ENCODE measurements at regions not wholly inside any gene's neighbourhood (a gene's known extent, or its start where the extent isn't known, plus 50 kb on each side); places are given as distances from the start of the nearest gene placed in this dataset.
"Not testable (repeated sequence)": the region's sequence is repeated elsewhere in the genome, so short reads cannot be mapped to it uniquely, and the experiment has no call there.

DNA sequence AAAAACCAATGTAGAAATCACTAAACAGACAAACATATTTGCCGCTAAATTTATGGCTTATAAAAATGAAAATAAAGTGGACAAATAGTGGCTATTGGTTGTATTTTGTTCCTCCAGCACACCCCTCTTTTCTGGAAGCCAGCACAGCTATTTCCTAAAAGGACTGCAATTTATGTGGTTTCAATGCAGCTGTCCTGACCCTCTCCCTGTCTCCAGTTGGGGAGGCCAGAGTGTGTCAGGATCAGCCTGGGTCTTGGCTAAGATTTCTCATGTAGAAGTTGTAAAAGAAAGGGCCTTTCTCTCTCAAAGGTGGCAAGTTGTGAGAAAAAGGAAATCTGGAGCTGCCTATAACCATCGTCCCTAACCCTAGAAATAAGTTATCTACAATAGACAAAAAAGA is 165.6 kb downstream of the ALDH8A1 start:
- DNase-seq (ENCODE audit: low read depth) = no peak

DNA sequence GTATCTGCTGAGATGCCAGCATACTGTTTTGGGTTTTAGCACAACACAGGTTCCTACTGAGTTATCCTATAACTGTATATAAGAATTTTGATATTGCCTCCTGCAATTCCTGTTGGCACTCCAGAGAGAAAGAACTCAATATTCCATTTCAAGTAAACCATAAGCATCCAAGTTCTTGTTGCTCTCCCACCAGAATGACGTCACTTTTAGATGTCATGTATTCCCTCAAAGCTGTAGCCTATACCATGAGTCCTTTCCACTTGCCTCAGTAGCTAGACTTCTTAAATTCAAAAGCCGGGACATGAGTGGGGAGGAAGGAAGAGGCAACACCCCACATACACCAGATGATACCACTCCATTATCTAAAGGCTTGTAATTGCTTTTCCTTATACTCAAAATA is 171.5 kb downstream of the ALDH8A1 start:
- no peak for DNase-seq (ENCODE audit: low read depth)

DNA sequence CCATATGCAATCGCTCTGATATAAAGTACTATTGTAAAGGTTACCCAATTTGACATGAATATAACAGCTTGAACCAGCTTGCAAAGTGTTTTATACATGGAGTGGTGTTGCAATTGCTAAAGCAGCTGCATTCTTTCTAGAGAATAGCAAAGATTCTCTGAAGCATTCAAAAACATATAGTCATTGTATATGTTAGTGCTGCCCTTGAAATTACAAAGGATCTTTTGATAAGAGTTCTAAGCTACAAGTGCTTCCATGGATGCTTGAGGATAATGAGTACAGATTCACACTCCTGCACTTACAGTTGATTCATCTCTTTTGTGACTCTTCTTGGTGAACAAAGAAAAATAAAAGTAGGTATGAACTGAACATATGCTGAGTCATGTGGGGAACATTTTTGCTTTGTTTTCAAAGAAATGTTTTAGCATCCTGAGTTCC is 175.7 kb downstream of the ALDH8A1 start:
- DNase-seq (ENCODE audit: low read depth) = no peak

DNA sequence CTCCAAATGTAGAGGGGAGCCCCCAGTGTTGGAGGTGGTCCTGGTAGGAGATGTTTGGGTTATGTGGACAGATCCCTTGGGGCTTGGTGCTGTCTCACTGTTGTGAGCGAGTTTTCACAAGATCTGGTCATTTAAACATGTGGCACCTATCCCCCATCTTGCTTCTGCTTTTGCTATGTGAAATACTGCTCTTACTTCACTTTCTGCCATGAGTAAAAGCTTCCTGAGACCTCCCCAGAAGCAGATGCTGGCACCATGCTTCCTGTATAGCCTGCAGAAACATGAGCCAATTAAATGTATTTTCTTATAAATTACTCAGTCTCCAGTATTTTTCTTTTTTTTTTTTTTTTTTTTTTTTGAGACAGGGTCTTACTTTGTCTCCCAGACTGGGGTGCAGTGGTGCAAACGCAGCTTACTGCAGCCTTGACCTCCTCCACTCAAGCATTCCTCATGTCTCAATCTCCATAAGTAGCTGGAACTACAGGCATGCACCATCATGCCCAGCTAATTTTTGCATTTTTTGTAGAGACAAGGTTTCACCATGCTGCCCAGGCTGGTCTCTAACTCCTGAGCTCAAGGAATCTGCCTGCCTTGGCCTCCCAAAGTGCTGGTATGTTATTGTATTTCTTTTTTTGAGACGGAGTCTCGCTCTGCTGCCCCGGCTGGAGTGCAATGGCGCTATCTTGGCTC is 177.1 kb downstream of the ALDH8A1 start:
- no peak for DNase-seq (ENCODE audit: low read depth)

DNA sequence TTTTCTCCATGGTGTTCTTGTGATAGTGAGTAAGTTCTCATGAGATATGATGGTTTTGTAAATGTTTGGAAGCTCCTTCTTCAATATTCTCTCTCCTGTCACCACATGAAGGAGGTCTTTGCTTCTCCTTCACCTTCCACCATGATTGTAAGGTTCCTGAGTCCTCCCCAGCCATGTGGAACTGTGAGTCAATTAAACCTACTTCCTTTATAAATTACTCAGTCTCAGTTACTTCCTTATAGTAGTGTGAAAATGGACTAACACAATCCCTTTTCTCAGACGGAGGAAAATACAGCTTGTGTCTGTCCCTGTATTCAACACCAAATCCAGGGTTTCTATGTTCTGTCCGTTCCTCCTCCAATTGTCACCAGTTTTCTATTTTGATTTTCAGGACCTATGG is 181.0 kb downstream of the ALDH8A1 start:
- no peak for DNase-seq (ENCODE audit: low read depth)

DNA sequence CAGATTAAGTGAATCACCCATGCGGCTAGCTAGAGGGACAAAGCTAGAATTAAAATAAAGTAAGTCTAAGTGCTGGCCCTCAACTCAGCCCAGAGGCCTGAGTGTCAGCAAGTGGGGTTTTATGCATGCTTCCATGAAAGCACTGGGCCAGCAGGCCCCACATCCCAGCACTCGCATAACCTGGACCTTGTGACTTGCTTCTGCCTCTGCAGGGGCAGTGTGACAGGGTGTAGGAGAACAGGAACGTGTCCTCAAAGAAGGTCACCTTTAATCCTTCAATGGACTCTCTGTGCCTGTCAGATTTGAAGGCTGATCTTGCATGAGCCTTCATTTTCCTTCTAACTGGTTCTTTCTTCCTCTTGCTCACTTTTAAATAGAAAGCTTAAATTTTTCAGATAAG is 183.4 kb downstream of the ALDH8A1 start:
- no peak for DNase-seq (ENCODE audit: low read depth)

DNA sequence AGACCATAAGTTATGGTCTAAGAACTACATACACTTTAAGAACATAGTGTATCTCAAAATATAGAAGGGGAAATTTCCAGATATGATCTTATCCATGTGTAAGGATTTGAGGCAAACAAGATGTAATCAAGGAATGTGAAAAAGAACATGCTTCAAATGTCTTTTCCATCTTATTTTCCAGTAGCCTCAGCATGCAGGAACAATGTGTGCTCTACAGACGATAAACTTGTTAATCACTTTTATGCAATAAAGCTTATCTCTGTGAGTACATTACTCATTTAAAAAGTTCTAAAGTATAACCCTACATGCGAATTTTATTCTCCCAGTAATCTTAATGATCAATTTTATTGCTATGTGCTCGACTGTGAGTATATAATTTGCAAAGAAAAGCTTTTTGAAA is 185.2 kb downstream of the ALDH8A1 start:
- no peak for DNase-seq (ENCODE audit: low read depth)

DNA sequence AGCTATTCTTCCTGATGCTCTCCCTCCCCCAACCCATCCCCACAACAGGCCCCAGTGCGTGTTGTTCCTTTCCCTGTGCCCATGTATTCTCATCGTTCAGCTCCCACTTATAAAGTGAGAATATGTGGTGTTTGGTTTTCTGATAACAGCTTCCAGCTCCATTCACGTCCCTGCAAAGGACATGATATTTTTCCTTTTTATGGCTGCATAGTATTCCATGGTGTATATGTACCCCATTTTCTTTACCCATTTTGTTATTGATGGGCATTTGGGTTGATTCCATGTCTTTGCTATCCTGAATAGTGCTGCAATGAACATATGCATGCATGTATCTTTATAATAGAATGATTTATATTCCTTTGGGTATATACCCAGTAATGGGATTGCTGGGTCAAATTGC is 186.3 kb downstream of the ALDH8A1 start:
- not testable (repeated sequence) for DNase-seq (ENCODE audit: low read depth)

DNA sequence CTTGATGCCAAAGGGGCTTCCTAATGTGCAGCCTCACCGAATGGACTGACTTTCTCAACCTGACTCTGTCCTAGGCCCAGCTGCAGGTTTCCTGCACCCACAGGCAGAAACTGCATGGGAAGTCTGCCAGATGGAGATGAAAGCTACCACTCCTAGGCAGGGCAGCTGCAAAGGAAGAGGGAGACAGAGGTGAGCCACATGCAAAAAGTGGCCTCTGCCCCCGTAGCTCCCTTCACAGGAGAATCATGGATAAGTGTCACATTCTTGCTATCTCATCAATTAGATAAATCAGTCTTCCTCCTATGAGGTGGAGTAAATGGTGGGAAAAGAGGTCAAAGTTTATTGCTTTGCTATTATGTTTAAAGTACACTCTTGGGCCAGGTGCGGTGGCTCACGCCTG is 191.3 kb downstream of the ALDH8A1 start:
- no peak for DNase-seq (ENCODE audit: low read depth)

DNA sequence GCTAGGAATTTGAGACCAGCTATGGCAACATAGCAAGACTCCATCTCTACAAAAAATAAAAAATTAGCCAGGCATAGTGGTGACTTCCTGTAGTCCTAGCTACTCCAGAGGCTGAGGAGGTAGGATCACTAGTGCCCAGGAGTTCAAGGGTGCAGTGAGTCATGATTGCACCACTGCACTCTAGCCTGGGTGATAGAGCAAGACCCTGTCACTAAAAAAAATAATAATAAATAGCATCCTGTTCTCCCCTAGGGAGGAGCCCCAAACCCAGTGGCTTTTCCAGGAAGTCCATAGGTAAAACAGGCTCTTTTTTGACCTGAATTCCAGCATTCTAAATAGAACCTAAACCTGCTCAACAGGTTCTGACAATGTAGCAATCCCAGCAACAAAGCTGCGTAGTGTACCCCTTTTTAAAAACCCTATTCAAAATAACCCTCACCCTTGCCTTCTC is 192.0 kb downstream of the ALDH8A1 start:
- no peak for DNase-seq (ENCODE audit: low read depth)

DNA sequence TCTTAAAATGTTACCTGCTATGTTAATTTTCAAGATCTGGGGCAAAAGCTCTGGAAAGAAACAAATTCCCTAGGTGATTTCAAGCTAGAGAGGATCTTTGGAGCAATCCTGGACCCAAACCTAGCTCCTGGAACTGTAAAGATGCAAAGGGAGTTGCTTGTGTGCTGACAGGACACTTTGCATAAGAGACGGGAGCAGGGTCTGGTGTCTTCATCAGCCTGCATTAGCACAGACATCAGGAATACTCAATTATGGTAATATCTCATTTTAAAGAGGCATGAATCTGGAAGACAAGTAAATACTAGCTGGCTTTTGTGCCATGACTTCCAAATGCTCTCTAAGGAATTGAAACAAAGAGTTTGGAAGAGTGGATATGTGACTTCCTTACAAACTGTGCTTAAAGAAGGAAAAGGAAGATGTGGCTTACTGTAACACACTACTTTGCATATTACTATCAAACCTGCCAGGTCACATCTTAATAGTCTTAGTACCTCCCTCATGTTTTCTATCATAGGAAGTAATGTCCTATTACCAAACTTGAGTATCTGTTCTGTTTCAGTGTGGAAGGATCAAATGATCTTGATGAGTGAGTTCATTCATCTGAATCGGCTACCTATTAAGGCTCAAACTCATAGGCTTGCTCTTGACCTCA is 193.4 kb downstream of the ALDH8A1 start:
- DNase-seq (ENCODE audit: low read depth) = no peak

DNA sequence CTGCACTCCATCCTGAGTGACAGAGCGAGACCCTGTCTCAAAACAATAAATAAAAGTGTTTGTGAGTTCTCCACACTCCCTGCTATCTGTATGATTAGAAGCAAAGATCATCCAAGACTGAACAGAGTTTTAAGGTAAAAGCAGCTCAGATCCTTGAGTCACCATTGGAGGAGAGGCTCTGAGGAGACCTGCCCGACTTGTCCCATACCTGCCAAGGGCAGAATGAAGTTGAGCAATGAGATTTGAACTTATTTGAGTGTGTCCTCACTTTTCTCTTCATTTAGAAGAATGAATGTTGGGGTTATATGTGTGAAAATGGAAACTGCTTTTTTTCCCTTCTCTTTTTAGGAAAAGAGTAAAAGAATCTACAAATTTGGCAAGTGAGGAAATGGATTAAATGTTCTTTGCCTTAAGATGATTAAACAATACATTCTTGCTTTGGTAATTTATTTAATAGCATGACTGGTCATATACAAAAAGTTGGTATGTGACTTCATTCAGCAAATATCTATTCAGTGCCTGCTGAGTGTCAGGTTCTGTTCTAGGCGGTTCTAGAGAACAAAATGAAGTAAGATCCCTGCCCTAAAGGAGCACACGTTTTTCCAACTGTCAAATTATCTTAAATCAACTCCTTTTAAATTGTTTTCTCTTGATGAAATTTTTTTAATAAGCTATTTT is 195.7 kb downstream of the ALDH8A1 start:
- no peak for DNase-seq (ENCODE audit: low read depth)

DNA sequence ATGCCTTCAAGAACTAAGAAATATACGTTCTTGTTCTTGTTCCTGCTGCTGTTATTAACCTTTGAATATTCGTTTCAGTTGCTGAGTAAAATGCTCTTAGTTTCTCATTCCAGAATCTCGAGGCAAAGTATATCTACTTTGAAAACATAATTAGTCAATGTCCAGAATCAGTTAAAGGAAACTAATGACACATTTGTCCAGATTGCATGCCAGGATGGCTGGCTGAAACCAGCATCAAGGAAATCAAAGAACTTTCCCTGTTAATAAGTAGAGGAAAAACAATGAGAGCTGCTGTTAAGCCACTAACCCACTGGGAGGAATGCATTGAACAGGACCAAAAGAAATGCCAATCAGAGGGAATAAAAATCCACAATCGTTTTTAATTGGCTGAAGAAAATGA is 196.9 kb downstream of the ALDH8A1 start:
- DNase-seq (ENCODE audit: low read depth) = no peak

DNA sequence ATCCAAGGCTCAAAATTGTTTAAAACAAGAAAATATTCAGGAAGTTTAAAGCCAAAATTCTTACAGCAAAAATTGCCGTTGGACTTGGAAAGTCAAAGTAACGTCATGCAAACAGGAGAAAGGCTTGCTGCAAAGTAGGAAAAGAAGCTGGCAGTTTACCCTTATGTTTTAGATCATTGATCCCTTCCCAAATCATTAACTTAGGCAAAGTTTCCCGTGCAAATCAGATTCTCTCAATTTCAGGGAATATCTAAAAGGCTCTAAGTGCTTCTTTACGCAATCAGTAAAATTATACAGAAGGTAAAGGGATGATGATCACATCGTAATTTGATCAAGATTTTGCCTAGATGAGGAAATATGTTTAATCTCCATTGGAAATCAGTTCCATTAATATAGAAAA is 197.5 kb downstream of the ALDH8A1 start:
- no peak for DNase-seq (ENCODE audit: low read depth)

DNA sequence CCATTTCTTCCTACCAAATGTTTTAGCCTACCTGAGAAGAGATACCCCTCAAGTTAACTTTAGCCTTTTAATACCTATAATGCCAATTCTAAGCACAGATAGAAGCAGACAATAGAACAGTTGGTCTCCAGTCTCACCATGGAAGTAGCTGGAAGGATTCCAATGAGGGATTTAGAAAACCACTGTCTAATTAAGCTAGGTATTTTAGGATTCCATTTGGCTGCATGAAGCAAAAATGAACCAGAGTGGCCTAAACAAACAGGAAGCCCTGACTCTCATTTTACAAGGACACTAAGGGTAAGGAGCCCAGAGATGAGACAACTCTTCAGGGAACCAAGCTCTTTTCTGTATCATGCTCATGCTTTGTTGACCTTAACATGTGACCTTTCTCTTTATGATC is 199.2 kb downstream of the ALDH8A1 start:
- no peak for DNase-seq (ENCODE audit: low read depth)

DNA sequence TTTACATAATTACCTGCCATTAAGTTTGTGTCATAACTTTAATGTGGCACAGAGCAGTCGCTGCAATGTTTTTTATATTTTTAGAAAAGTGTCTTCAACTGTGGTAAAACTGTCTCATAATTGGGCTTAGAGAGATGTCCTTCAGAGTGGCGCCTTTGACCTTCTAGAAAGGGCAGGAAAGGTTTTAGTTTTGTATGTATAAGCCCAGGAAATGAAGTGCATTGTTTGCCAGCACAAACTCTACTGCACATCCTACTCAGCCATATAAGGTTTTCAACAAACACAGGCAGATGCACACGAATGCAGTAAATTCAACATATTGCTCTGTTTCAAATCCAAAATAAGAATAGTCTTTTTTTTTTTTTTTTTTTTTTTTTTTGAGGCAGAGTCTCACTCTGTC is 201.4 kb downstream of the ALDH8A1 start:
- no peak for DNase-seq (ENCODE audit: low read depth)

DNA sequence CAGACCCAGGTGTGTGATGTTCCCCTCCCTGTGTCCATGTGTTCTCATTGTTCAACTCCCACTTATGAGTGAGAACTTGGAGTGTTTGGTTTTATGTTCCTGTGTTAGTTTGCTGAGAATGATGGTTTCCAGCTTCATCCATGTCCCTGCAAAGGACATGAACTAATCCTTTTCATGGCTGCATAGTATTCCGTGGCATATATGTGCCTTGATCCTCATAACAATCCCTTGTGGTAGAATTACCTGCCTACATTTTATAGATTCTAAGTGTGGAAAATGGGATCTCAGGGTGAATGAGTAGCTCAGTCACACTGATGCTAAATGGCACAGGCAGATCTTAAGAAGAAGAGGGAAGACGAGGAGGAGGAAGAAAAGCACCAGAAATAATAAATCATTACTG is 202.7 kb downstream of the ALDH8A1 start:
- not testable (repeated sequence) for DNase-seq (ENCODE audit: low read depth)

DNA sequence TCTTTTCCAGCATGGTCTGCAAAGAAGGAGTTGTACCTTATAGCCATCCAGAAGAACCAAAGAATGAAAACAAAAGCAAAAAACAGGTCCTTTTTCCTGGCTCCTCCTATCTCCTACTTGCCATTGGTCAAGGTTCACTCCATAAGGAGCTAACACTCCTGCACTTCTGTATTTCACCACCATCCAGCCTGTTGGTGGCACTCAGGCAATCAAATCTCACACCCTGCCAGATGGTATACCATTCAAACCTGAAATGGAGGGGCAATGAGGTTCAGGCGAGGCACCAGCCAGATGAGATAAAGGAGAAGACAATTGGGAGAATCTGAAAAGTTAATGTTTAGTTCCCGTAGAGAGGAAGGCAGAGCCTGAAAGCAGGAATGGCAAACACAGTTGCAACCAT is 203.8 kb downstream of the ALDH8A1 start:
- no peak for DNase-seq (ENCODE audit: low read depth)

DNA sequence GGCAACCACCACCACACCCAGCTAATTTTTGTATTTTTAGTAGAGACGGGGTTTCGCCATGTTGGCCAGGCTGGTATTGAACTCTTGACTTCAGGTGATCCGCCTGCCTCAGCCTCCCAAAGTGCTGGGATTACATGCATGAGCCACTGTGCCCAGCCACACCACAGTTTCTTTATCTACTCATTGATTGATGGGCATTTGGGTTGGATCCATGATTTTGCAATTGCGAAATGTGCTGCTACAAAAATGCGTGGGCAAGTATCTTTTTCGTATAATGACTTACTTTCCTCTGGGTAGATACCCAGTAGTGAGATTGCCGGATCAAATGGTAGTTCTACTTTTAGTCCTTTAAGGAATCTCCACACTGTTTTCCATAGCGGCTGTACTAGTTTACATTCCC is 204.7 kb downstream of the ALDH8A1 start:
- DNase-seq (ENCODE audit: low read depth) = not testable (repeated sequence)

DNA sequence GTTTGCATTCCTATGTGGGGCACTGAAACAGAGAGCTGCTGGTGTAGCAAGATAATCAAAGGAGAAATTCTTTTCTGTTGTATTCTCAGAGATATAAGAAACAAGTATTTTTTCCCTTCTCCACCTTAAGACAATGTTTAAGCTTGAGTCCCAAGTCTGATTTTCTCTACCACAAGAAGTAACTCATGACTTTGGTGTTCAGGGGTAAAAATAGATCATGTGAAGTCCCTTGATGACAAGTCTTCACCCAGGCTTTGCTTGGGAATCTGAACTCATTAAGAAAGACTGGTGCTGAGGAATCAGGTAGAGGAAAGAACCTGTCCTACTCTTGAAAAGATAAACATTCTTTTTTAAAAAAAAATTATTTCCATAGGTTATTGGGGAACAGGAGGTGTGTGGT is 205.6 kb downstream of the ALDH8A1 start:
- DNase-seq (ENCODE audit: low read depth) = no peak

DNA sequence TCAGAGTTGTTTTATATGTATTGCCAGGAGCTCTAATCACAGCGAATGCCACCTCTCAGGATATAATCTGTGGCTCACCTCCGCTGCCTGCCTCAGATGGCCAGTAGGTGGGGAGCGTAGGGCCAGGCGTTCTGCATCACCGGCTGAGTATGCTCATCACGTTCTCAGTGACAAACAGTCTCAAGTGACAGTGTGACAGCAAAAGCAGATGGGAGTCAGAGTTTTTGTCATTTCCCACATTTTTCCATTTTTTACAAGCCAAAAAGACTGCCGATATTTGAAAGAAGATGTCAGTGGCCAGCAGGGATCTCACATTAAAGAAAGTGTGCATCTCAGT is 208.7 kb downstream of the ALDH8A1 start:
- DNase-seq (ENCODE audit: low read depth) = no peak

DNA sequence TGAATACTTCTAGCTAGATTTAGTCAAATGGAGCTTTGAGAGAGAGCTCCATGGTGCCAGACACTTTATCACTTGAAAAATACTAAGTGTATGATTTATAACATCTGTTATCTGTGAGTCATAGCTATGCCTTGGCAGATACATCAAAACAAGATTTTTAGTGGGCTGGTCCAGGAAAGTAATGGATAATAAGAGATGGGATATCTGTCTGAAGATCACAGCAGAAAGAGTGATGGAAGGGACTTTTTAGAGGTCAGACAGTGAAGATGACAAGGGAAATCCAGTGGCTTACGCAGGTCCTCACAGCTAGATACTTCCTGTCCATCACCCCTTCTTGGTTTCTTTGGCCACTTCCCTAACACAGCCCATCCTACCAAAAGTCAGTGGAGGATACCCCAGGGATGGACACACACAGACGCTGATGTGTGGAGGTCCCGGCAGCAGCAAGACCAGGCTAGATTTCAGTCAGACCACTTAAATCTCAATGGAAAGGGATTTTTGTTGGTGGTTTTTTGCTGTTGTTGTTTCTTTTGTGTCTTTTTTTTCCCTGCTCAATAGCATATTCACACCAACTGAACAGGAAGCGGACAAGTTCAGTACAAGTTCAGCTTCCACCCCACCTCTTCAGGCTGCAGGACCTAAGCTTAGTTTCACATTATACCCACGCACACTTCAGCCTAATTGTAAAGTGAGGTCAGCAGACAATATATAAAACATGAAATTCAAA is 209.3 kb downstream of the ALDH8A1 start:
- DNase-seq (ENCODE audit: low read depth) = no peak

DNA sequence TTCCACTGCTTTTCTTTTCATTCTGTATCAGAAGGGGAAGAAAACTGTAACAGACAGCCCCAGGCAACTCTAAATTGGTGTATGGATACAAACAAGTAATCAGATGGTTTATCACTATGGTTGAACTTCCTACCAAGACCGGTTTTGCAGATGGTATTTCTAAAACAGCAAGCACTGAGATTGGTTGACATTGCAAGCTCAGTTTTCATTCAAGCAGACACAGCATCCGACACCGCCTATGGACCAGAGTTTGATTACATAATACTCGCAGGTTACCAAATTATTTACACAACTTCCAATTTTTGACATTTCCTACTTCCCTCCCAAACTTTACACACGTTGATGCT is 209.9 kb downstream of the ALDH8A1 start:
- no peak for DNase-seq (ENCODE audit: low read depth)

Data from activated T-cell treated with anti-CD3 and anti-CD28 coated beads for 48 hours (primary cell).